Progenitor cell of endocrine pancreas (in vitro differentiated cells): ENCODE measurements at regions not wholly inside any gene's neighbourhood (a gene's known extent, or its start where the extent isn't known, plus 50 kb on each side); places are given as distances from the start of the nearest gene placed in this dataset.

Experiments used
- DNase-seq: peaks from one replicate; pipeline ENCODE4 v3.0.0; 2021; ENCODE audit warnings: low spot score; ENCODE audit not compliant: unreplicated experiment
- H3K27ac Mint-ChIP-seq: 2 replicates; pipeline ENCODE4 v1.8.0; 2021; ENCODE audit warnings: mild to moderate bottlenecking, moderate library complexity, mixed read lengths
- H3K27me3 Mint-ChIP-seq: 2 replicates; pipeline ENCODE4 v1.8.0; 2021; ENCODE audit warnings: mixed read lengths
- H3K36me3 Mint-ChIP-seq: 2 replicates; pipeline ENCODE4 v1.8.0; 2022; ENCODE audit warnings: mixed read lengths; ENCODE audit not compliant: insufficient read depth
- H3K4me1 Mint-ChIP-seq: 2 replicates; pipeline ENCODE4 v1.8.0; 2021; ENCODE audit warnings: low read depth, mixed read lengths
- H3K4me3 Mint-ChIP-seq: 2 replicates; pipeline ENCODE4 v1.8.0; 2021; ENCODE audit warnings: low read depth, mild to moderate bottlenecking, moderate library complexity, mixed read lengths
- H3K9me3 Mint-ChIP-seq: 2 replicates; pipeline ENCODE4 v1.8.0; 2021; ENCODE audit warnings: low read depth, mixed read lengths
- CTCF ChIP-seq: fragments of 200-600 bp; sonication (generic); IDR thresholded peaks from one replicate; pipeline ENCODE4 v1.5.0; 2021; ENCODE audit warnings: antibody characterized with exemption, mild to moderate bottlenecking; ENCODE audit not compliant: unreplicated experiment

- Mint-ChIP-seq H3K9me3 (no peaks in the 10 kb centered on the region), H3K36me3 (no peaks in the 10 kb centered on the region), H3K4me1 (peaks cover 6% of the 10 kb centered on the region), H3K4me3 (no peak overlapping the region), H3K27me3 (peaks cover 40% of the 10 kb centered on the region), H3K27ac (no peak overlapping the region)
- no peak for DNase-seq
- TF ChIP-seq CTCF, result no peak
These were observed 597.0 kb downstream of the ETNK1 start for GRCh38 chr12:23221926-23222325.

GRCh38 chr12:23222801-23223200, 597.8 kb downstream of the ETNK1 start:
- peaks cover 47% of the 10 kb centered on the region for H3K27me3 Mint-ChIP-seq
- H3K36me3 Mint-ChIP-seq, result no peaks in the 10 kb centered on the region
- H3K4me1 Mint-ChIP-seq, result peaks cover 6% of the 10 kb centered on the region
- DNase-seq, result no peak
- no peak overlapping the region for H3K4me3 Mint-ChIP-seq
- no peak overlapping the region for H3K27ac Mint-ChIP-seq
- no peaks in the 10 kb centered on the region for H3K9me3 Mint-ChIP-seq
- no peak for TF ChIP-seq CTCF

GRCh38 chr12:23228101-23228500, 603.1 kb downstream of the ETNK1 start:
- no peaks in the 10 kb centered on the region for H3K36me3 Mint-ChIP-seq

GRCh38 chr12:23230899-23231298, 605.9 kb downstream of the ETNK1 start:
- Mint-ChIP-seq H3K27ac (no peak overlapping the region), H3K9me3 (peaks cover 3% of the 10 kb centered on the region), H3K27me3 (peaks cover 31% of the 10 kb centered on the region), H3K4me1 (peaks cover 7% of the 10 kb centered on the region), H3K4me3 (no peak overlapping the region), H3K36me3 (no peaks in the 10 kb centered on the region)
- TF ChIP-seq CTCF, result no peak
- DNase-seq, result no peak

More at GRCh38 chr12:23228101-23228500, 603.1 kb downstream of the ETNK1 start:
- Mint-ChIP-seq H3K4me3 (no peak overlapping the region), H3K27ac (no peak overlapping the region), H3K4me1 (peaks cover 9% of the 10 kb centered on the region), H3K9me3 (peaks cover 3% of the 10 kb centered on the region), H3K27me3 (peaks cover 49% of the 10 kb centered on the region)
- DNase-seq, result no peak
- TF ChIP-seq CTCF, result no peak

GRCh38 chr12:23236066-23236780, 611.3 kb downstream of the ETNK1 start:
- H3K4me1 Mint-ChIP-seq, result peaks cover 7% of the 10 kb centered on the region
- no peak overlapping the region for H3K4me3 Mint-ChIP-seq
- H3K27me3 Mint-ChIP-seq, result no peaks in the 10 kb centered on the region
- no peak overlapping the region for H3K27ac Mint-ChIP-seq
- TF ChIP-seq CTCF, result no peak
- no peak for DNase-seq
- peaks cover 5% of the 10 kb centered on the region for H3K9me3 Mint-ChIP-seq
- H3K36me3 Mint-ChIP-seq, result no peaks in the 10 kb centered on the region
